PC-9 (cell line): ENCODE measurements at regions not wholly inside any gene's neighbourhood (a gene's known extent, or its start where the extent isn't known, plus 50 kb on each side); places are given as distances from the start of the nearest gene placed in this dataset.

ENCODE experiments used
- EZH2 ChIP-seq: fragments of 200-600 bp; sonication (generic); IDR thresholded peaks from 2 replicates; pipeline ENCODE4 v1.8.0; 2017; ENCODE audit warnings: antibody characterized with exemption, low read depth
- TF ChIP-seq, protein P1 (sequence below): fragments of 200-600 bp; sonication (generic); conservative IDR thresholded peaks from 2 replicates; pipeline ENCODE4 v1.6.1; 2017; ENCODE audit warnings: mixed run types, antibody characterized with exemption, mild to moderate bottlenecking, moderate library complexity

DNA sequence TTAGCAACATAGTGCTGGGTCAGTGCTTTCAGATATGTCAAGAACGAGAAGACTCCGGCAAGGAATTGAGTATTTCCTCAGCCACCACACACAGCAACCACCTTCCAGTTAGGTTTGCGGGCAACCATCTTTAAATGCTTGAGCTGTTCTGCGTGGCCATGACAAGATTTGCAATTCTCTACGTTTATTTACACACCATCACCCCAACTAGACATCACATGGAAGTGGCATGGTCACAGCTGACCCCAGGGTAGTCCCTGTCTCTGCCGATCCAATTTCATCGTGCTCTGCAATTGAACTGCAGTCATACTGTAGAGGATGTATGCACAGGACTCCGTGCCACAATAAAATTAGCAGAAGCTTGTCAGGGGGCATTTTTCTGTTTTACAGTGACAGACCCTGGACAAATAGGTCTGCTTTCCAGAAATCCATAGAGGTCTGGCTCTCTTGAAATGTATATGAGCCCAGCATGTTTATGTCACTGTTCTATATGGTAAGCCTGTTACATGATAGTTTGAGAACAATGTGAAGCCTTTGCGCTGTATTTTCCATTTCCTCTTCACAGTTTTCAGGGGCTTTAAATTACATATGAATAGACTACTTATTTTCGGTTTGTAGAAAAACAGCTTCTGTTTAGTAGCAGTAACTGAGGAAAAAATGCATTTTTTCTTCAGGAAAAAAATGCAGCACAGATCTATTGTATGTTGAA, 605.2 kb downstream of the NR4A2 start:
- TF ChIP-seq EZH2, result no peak
- TF ChIP-seq, protein P1, sequence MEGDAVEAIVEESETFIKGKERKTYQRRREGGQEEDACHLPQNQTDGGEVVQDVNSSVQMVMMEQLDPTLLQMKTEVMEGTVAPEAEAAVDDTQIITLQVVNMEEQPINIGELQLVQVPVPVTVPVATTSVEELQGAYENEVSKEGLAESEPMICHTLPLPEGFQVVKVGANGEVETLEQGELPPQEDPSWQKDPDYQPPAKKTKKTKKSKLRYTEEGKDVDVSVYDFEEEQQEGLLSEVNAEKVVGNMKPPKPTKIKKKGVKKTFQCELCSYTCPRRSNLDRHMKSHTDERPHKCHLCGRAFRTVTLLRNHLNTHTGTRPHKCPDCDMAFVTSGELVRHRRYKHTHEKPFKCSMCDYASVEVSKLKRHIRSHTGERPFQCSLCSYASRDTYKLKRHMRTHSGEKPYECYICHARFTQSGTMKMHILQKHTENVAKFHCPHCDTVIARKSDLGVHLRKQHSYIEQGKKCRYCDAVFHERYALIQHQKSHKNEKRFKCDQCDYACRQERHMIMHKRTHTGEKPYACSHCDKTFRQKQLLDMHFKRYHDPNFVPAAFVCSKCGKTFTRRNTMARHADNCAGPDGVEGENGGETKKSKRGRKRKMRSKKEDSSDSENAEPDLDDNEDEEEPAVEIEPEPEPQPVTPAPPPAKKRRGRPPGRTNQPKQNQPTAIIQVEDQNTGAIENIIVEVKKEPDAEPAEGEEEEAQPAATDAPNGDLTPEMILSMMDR, result no peak
